ENCODE measurements at regions not wholly inside any gene's neighbourhood (a gene's known extent, or its start where the extent isn't known, plus 50 kb on each side); places are given as distances from the start of the nearest gene placed in this dataset.

DNA sequence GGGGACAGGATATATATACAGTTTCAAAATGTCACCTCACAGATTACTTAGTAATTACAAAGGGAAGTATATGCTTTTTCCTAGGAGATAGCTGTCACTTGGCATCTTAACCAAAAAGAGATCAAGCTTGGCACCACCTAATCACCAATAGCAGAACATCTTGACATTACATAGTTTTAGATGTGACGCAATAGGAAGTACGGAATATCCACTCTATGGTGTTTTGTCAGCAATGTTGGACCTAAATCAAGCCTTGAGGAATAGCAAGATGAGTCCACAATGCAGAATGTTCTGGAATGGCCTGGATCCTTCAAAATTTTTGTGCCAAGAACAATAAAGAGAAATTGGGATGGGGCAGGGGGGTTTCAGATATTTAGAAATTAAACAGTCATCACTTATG lies 1488.2 kb downstream of the FSTL5 start:
- H3K9me3 Mint-ChIP-seq = no peaks in the 10 kb centered on the region
- no peak overlapping the region for H3K4me3 Mint-ChIP-seq
- no peak for DNase-seq (ENCODE audit: low read depth, low spot score)
- TF ChIP-seq, protein P1, sequence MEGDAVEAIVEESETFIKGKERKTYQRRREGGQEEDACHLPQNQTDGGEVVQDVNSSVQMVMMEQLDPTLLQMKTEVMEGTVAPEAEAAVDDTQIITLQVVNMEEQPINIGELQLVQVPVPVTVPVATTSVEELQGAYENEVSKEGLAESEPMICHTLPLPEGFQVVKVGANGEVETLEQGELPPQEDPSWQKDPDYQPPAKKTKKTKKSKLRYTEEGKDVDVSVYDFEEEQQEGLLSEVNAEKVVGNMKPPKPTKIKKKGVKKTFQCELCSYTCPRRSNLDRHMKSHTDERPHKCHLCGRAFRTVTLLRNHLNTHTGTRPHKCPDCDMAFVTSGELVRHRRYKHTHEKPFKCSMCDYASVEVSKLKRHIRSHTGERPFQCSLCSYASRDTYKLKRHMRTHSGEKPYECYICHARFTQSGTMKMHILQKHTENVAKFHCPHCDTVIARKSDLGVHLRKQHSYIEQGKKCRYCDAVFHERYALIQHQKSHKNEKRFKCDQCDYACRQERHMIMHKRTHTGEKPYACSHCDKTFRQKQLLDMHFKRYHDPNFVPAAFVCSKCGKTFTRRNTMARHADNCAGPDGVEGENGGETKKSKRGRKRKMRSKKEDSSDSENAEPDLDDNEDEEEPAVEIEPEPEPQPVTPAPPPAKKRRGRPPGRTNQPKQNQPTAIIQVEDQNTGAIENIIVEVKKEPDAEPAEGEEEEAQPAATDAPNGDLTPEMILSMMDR (conservative IDR thresholded peaks at IDR 0.05) = no peak
- no peaks in the 10 kb centered on the region for H3K27me3 Mint-ChIP-seq (ENCODE audit: low read depth)
- H3K4me1 Mint-ChIP-seq = no peaks in the 10 kb centered on the region
- H3K36me3 Mint-ChIP-seq (ENCODE audit: low read depth) = no peaks in the 10 kb centered on the region
- no peak overlapping the region for H3K27ac Mint-ChIP-seq (ENCODE audit: unreplicated experiment)

- peaks cover 6% of the 10 kb centered on the region for H3K4me1 Mint-ChIP-seq
- peaks cover 3% of the 10 kb centered on the region for H3K9me3 Mint-ChIP-seq
- H3K36me3 Mint-ChIP-seq (ENCODE audit: low read depth) = no peaks in the 10 kb centered on the region
- H3K27me3 Mint-ChIP-seq (ENCODE audit: low read depth) = no peaks in the 10 kb centered on the region
- DNase-seq (ENCODE audit: low read depth, low spot score) = no peak
- no peak overlapping the region for H3K4me3 Mint-ChIP-seq
- TF ChIP-seq, protein P1 (conservative IDR thresholded peaks at IDR 0.05) = no peak
- no peak overlapping the region for H3K27ac Mint-ChIP-seq (ENCODE audit: unreplicated experiment)
Observed at GRCh38 chr4:160685729-160686128, 1478.1 kb downstream of the FSTL5 start.

- Mint-ChIP-seq H3K27me3 (ENCODE audit: low read depth) (no peaks in the 10 kb centered on the region), H3K27ac (ENCODE audit: unreplicated experiment) (no peak overlapping the region), H3K4me3 (no peak overlapping the region), H3K9me3 (no peaks in the 10 kb centered on the region), H3K4me1 (no peaks in the 10 kb centered on the region), H3K36me3 (ENCODE audit: low read depth) (no peaks in the 10 kb centered on the region)
- TF ChIP-seq, protein P1 (conservative IDR thresholded peaks at IDR 0.05) = no peak
- no peak for DNase-seq (ENCODE audit: low read depth, low spot score)
Observed at GRCh38 chr4:160701671-160702070, 1462.1 kb downstream of the FSTL5 start.

DNA sequence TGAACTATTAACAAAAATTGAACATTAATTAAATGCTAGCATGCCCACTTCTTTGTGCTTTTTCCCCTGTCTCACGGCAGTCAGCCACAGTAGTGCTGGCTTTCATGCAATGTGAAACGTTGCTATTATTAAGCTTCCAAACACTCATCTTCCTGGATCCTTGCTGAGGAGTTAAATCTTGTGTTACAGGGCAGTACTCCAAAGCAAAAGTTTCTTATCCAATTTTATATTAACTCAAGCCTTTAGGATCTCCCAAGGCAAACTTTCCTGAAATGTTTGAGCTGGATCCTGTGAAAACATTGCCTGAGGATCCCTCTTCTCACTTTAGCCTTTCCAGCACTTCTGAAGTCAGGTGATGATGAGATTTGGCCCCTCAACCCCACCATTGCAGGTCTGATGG lies 1454.8 kb downstream of the FSTL5 start:
- Mint-ChIP-seq H3K4me3 (no peak overlapping the region), H3K9me3 (peaks cover 4% of the 10 kb centered on the region), H3K36me3 (ENCODE audit: low read depth) (no peaks in the 10 kb centered on the region), H3K27me3 (ENCODE audit: low read depth) (no peaks in the 10 kb centered on the region), H3K27ac (ENCODE audit: unreplicated experiment) (no peak overlapping the region), H3K4me1 (no peaks in the 10 kb centered on the region)
- TF ChIP-seq, protein P1 (conservative IDR thresholded peaks at IDR 0.05) = no peak
- DNase-seq (ENCODE audit: low read depth, low spot score) = no peak

GRCh38 chr4:160709546-160709945 lies 1454.3 kb downstream of the FSTL5 start:
- Mint-ChIP-seq H3K36me3 (ENCODE audit: low read depth) (no peaks in the 10 kb centered on the region), H3K4me3 (no peak overlapping the region), H3K4me1 (no peaks in the 10 kb centered on the region), H3K9me3 (peaks cover 4% of the 10 kb centered on the region), H3K27ac (ENCODE audit: unreplicated experiment) (no peak overlapping the region), H3K27me3 (ENCODE audit: low read depth) (no peaks in the 10 kb centered on the region)
- TF ChIP-seq, protein P1 (conservative IDR thresholded peaks at IDR 0.05) = no peak
- no peak for DNase-seq (ENCODE audit: low read depth, low spot score)

DNA sequence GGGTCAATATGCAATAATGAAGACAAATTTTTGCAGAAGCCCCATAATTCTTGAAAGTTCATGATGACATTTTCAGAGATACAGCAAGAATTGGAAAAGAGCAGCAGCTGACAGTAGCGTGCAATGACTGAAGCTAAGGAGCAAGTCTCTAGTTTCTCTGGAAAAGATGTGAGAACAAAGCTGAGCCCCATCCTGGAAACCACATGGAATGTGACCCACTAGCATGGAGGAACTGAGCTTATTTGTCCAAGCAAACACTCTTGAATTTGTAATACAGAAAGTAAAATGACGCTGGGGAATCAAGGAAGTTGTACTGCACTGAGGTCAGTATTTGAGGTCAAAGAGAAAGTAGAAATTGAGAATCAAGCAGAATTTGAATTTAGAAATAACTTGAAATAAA lies 1447.2 kb downstream of the FSTL5 start:
- Mint-ChIP-seq H3K4me3 (no peak overlapping the region), H3K36me3 (ENCODE audit: low read depth) (no peaks in the 10 kb centered on the region), H3K27ac (ENCODE audit: unreplicated experiment) (no peak overlapping the region), H3K4me1 (peaks cover 5% of the 10 kb centered on the region), H3K9me3 (no peaks in the 10 kb centered on the region), H3K27me3 (ENCODE audit: low read depth) (no peaks in the 10 kb centered on the region)
- TF ChIP-seq, protein P1 (conservative IDR thresholded peaks at IDR 0.05) = no peak
- no peak for DNase-seq (ENCODE audit: low read depth, low spot score)

All from neural crest cell (in vitro differentiated cells).